MM.1S (cell line): ENCODE measurements at regions not wholly inside any gene's neighbourhood (a gene's known extent, or its start where the extent isn't known, plus 50 kb on each side); places are given as distances from the start of the nearest gene placed in this dataset.

Experiments used
- DNase-seq: peaks from one replicate; pipeline ENCODE4 v3.0.0-alpha.2; 2015
- H2AFZ ChIP-seq: fragments of 300-600 bp; sonication (generic); 2 replicates; pipeline ENCODE4 v1.6.0; 2016; ENCODE audit warnings: antibody characterized with exemption, low read length
- H3F3A ChIP-seq: fragments of 300-600 bp; sonication (generic); 2 replicates; pipeline ENCODE4 v1.6.1; 2016; ENCODE audit warnings: mild to moderate bottlenecking, antibody characterized with exemption, low read length, moderate library complexity, mixed read lengths; ENCODE audit not compliant: insufficient read depth
- H3K27ac ChIP-seq: fragments of 300-600 bp; sonication (generic); 2 replicates; pipeline ENCODE4 v1.5.1; 2016; ENCODE audit warnings: mild to moderate bottlenecking, low read length
- H3K27me3 ChIP-seq: fragments of 300-600 bp; sonication (generic); replicated peaks from 2 replicates; pipeline ENCODE4 v1.6.0; 2016; ENCODE audit warnings: low read length; ENCODE audit not compliant: insufficient read depth
- H3K36me3 ChIP-seq: fragments of 300-600 bp; sonication (generic); replicated peaks from 2 replicates; pipeline ENCODE4 v1.6.1; 2016; ENCODE audit warnings: mild to moderate bottlenecking, low read length, mixed read lengths; ENCODE audit not compliant: insufficient read depth
- H3K4me1 ChIP-seq: fragments of 300-600 bp; sonication (generic); 2 replicates; pipeline ENCODE4 v1.6.1; 2016; ENCODE audit warnings: low read length, mixed read lengths
- H3K4me2 ChIP-seq: fragments of 300-600 bp; sonication (generic); 2 replicates; pipeline ENCODE4 v1.6.0; 2016; ENCODE audit warnings: low read depth, low read length
- H3K4me3 ChIP-seq: fragments of 300-600 bp; sonication (generic); 2 replicates; pipeline ENCODE4 v1.5.1; 2016; ENCODE audit warnings: low read length, mixed read lengths
- H3K79me2 ChIP-seq: fragments of 300-600 bp; sonication (generic); 2 replicates; pipeline ENCODE4 v1.6.1; 2016; ENCODE audit warnings: mixed run types, low read length, mixed read lengths
- H3K9ac ChIP-seq: fragments of 300-600 bp; sonication (generic); 2 replicates; pipeline ENCODE4 v1.6.1; 2016; ENCODE audit warnings: low read length, mixed read lengths
- H3K9me2 ChIP-seq: fragments of 300-600 bp; sonication (generic); replicated peaks from 2 replicates; pipeline ENCODE4 v1.6.1; 2016; ENCODE audit warnings: mild to moderate bottlenecking, low read length, mixed read lengths; ENCODE audit not compliant: insufficient read depth
- H3K9me3 ChIP-seq: fragments of 300-600 bp; sonication (generic); replicated peaks from 2 replicates; pipeline ENCODE4 v1.6.1; 2016; ENCODE audit warnings: mild to moderate bottlenecking, low read length, mixed read lengths; ENCODE audit not compliant: insufficient read depth
- H4K20me1 ChIP-seq: fragments of 300-600 bp; sonication (generic); 2 replicates; pipeline ENCODE4 v1.6.1; 2016; ENCODE audit warnings: mild to moderate bottlenecking, low read length, moderate library complexity, mixed read lengths; ENCODE audit not compliant: insufficient read depth
- CTCF ChIP-seq: fragments of 300-600 bp; sonication (generic); IDR thresholded peaks from 2 replicates; pipeline ENCODE4 v1.5.1; 2016; ENCODE audit warnings: antibody characterized with exemption, low read length, mixed read lengths
- EZH2 ChIP-seq: fragments of 300-600 bp; sonication (generic); optimal IDR thresholded peaks from 2 replicates; pipeline ENCODE3; 2017; ENCODE audit warnings: low read depth, mild to moderate bottlenecking, antibody characterized with exemption, low read length, mixed read lengths
- EZH2phosphoT487 ChIP-seq: fragments of 300-600 bp; sonication (generic); IDR thresholded peaks from 2 replicates; pipeline ENCODE4 v1.6.1; 2018; ENCODE audit warnings: antibody characterized with exemption, low read length

DNA sequence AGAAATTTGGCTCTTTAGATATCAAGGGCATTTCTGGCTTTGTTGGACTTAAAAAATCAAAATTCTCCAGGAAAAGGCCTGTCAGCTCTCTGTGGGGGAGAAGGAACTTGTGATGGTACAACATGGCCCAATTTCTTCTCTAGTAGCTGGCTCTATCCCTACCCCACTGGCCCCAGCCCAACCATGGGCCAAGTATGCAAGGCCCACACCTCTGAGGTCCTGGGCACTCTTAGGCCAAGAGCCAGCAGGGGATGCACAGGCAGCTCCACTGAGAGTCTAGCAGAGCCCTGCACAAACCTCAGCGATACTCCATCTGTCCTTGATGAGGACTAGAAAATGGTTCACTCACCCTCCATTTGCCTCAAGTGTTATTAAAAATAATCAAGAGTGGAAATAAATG, 261.2 kb downstream of the C7orf25 start:
- H3K79me2 ChIP-seq, result no peaks in the 10 kb centered on the region
- no peaks in the 10 kb centered on the region for H3K27me3 ChIP-seq
- no peaks in the 10 kb centered on the region for H3F3A ChIP-seq
- no peaks in the 10 kb centered on the region for H4K20me1 ChIP-seq
- H2AFZ ChIP-seq, result no peak overlapping the region
- no peaks in the 10 kb centered on the region for H3K36me3 ChIP-seq
- no peak overlapping the region for H3K27ac ChIP-seq
- no peaks in the 10 kb centered on the region for H3K9me3 ChIP-seq
- H3K9me2 ChIP-seq, result no peaks in the 10 kb centered on the region
- no peak overlapping the region for H3K9ac ChIP-seq
- no peaks in the 10 kb centered on the region for H3K4me1 ChIP-seq
- no peak overlapping the region for H3K4me3 ChIP-seq
- DNase-seq, result no peak
- TF ChIP-seq EZH2, result no peak
- TF ChIP-seq CTCF, result no peak
- no peak for TF ChIP-seq EZH2phosphoT487
- no peak overlapping the region for H3K4me2 ChIP-seq

GRCh38 chr7:42650171-42650570, 261.7 kb downstream of the C7orf25 start:
- Histone ChIP-seq H2AFZ (no peak overlapping the region), H3K4me3 (no peak overlapping the region), H4K20me1 (no peaks in the 10 kb centered on the region), H3K27me3 (no peaks in the 10 kb centered on the region), H3K36me3 (no peaks in the 10 kb centered on the region), H3K4me2 (no peak overlapping the region), H3K79me2 (no peaks in the 10 kb centered on the region), H3K9me2 (no peaks in the 10 kb centered on the region), H3K9ac (no peak overlapping the region), H3F3A (no peaks in the 10 kb centered on the region), H3K4me1 (no peaks in the 10 kb centered on the region), H3K9me3 (no peaks in the 10 kb centered on the region), H3K27ac (no peak overlapping the region)
- DNase-seq, result no peak
- no peak for TF ChIP-seq EZH2phosphoT487
- TF ChIP-seq CTCF, result no peak
- no peak for TF ChIP-seq EZH2

GRCh38 chr7:42645906-42646305, 266.0 kb downstream of the C7orf25 start:
- Histone ChIP-seq H3K27me3 (no peaks in the 10 kb centered on the region), H4K20me1 (no peaks in the 10 kb centered on the region), H3K9me3 (no peaks in the 10 kb centered on the region), H3K9ac (no peak overlapping the region), H3K4me2 (no peak overlapping the region), H3K4me1 (no peaks in the 10 kb centered on the region), H3K4me3 (no peak overlapping the region), H3K79me2 (no peaks in the 10 kb centered on the region), H3K36me3 (no peaks in the 10 kb centered on the region), H3K9me2 (no peaks in the 10 kb centered on the region), H3F3A (no peaks in the 10 kb centered on the region), H3K27ac (no peak overlapping the region), H2AFZ (no peak overlapping the region)
- TF ChIP-seq EZH2phosphoT487, result no peak
- no peak for DNase-seq

DNA sequence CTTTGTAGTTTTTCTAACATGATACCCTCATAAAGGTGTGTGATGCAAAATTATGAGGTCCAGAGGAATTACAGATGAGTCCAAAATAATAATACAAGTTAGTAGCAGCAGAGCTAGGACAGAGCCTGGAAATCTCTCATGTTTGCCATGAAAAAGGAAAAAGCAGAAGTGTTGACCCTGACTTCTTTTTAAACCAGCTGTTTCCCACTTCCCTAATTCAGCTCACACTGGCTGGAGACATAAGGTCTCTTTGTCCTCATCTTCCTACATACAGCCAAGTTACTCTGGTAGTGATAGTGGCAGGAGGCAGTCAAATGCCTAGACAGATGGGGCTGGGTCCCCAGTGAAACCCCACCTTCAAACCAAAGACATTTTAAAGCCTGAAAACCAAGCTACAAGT, 269.2 kb downstream of the C7orf25 start:
- no peak overlapping the region for H3K4me2 ChIP-seq
- TF ChIP-seq EZH2 (no peak), EZH2phosphoT487 (no peak)

More for the DNA sequence above, 269.2 kb downstream of the C7orf25 start:
- DNase-seq, result no peak
- Histone ChIP-seq H3K36me3 (no peaks in the 10 kb centered on the region), H3K9me3 (no peaks in the 10 kb centered on the region), H3K4me3 (no peak overlapping the region), H2AFZ (no peak overlapping the region), H3K9ac (no peak overlapping the region), H3K79me2 (no peaks in the 10 kb centered on the region), H3K4me1 (no peaks in the 10 kb centered on the region), H3F3A (no peaks in the 10 kb centered on the region), H3K9me2 (no peaks in the 10 kb centered on the region), H3K27me3 (no peaks in the 10 kb centered on the region), H4K20me1 (no peaks in the 10 kb centered on the region), H3K27ac (no peak overlapping the region)
